K562 (cell line): ENCODE measurements at regions not wholly inside any gene's neighbourhood (a gene's known extent, or its start where the extent isn't known, plus 50 kb on each side); places are given as distances from the start of the nearest gene placed in this dataset.

Experiments
- ATAC-seq: fragments of 200-7000 bp; cut with Tn5 transposase; 3 replicates; pipeline ENCODE4 v1.9.1; 2020; ENCODE audit warnings: moderate library complexity
- BruUV-seq: library from RNA; stranded (reverse); fragments of 400-500 nt; replicated peaks from 2 replicates; lab custom pipeline; 2021; lab: Mats Ljungman, UMichigan
- CTCF ChIA-PET: fragments of 300-600 bp; formaldehyde crosslinking; extraction: SDS; loops from one replicate; lab custom pipeline; 2021; ENCODE audit warnings: low intra/inter-chr PET ratio; lab: Yijun Ruan, JAX
- POLR2A ChIA-PET: fragments of 300-600, 350-650 bp; sonication (Branson Sonifier 250); formaldehyde crosslinking; extraction: SDS; loops from one replicate; lab custom pipeline; 2021; ENCODE audit warnings: antibody characterized with exemption, inconsistent platforms; lab: Yijun Ruan, JAX
- DNase-seq, 4 experiments: peaks; one replicate each; pipeline versions ENCODE4 v3.0.0 to v3.0.0-alpha.2; 2011 to 2018; ENCODE audit warnings: low spot score in 3 of 4, mixed read lengths in 3 of 4; ENCODE audit errors: extremely low read depth in 1 of 4
- FAIRE-seq: peaks from 2 replicates; lab custom pipeline; 2011; peaks lifted over from hg19 to GRCh38; lab: Jason Lieb, UNC
- H2AFZ ChIP-seq: 2 replicates; pipeline ENCODE4 v1.6.0; 2011; ENCODE audit warnings: low read depth, low read length, control low read depth, inconsistent platforms
- H3K27ac ChIP-seq: fragments of 200-600 bp; 3 replicates; pipeline ENCODE4 v1.8.0; 2011; ENCODE audit warnings: low read depth, mild to moderate bottlenecking, control low read depth, inconsistent platforms, low read length, moderate library complexity, mixed read lengths; ENCODE audit errors: extremely low read depth
- H3K27me3 ChIP-seq, 2 experiments: fragments of 300-600 bp in 1 of 2; 2 replicates in 1 of 2; 3 replicates in 1 of 2; pipeline versions ENCODE4 v1.6.0 to v1.8.0; 2011; ENCODE audit warnings: inconsistent platforms in 2 of 2, low read length in 2 of 2, mild to moderate bottlenecking in 1 of 2, mixed read lengths in 1 of 2, moderate library complexity in 1 of 2; ENCODE audit not compliant: control insufficient read depth in 2 of 2, insufficient read depth in 2 of 2
- H3K36me3 ChIP-seq: fragments of 300-600 bp; 3 replicates; pipeline ENCODE4 v1.8.0; 2011; ENCODE audit warnings: mild to moderate bottlenecking, low read length, inconsistent platforms; ENCODE audit not compliant: control insufficient read depth, insufficient read depth
- H3K4me1 ChIP-seq, 2 experiments: fragments of 200-600 bp in 1 of 2; replicated peaks in 1 of 2; 2 replicates in 1 of 2; 3 replicates in 1 of 2; pipeline versions ENCODE4 v1.5.1 to v1.8.0; 2011; ENCODE audit warnings: inconsistent platforms in 2 of 2, low read length in 2 of 2, mild to moderate bottlenecking in 1 of 2, mixed read lengths in 1 of 2, moderate library complexity in 1 of 2; ENCODE audit not compliant: control insufficient read depth in 2 of 2, insufficient read depth in 2 of 2
- H3K4me2 ChIP-seq: 2 replicates; pipeline ENCODE4 v1.6.1; 2011; ENCODE audit warnings: low read length, control low read depth, inconsistent platforms, mixed read lengths; ENCODE audit not compliant: insufficient read depth
- H3K4me3 ChIP-seq: fragments of 200-600 bp; sonication (generic), shearing (Covaris generic); 2 replicates; pipeline ENCODE4 v1.5.1; 2016; ENCODE audit warnings: control low read depth, inconsistent platforms
- H3K79me2 ChIP-seq: fragments of 200-600 bp; 3 replicates; pipeline ENCODE4 v1.8.0; 2011; ENCODE audit warnings: low read length, inconsistent platforms; ENCODE audit not compliant: control insufficient read depth, insufficient read depth
- H3K9ac ChIP-seq, 2 experiments: 2 replicates each; pipeline versions ENCODE4 v1.6.0 to v1.6.1; 2011; ENCODE audit warnings: low read depth in 2 of 2, low read length in 2 of 2, control low read depth in 1 of 2, inconsistent platforms in 1 of 2, mild to moderate bottlenecking in 1 of 2, mixed read lengths in 1 of 2; ENCODE audit not compliant: insufficient read depth in 1 of 2
- H3K9me1 ChIP-seq: one replicate; pipeline ENCODE4 v1.6.0; 2011; ENCODE audit warnings: inconsistent platforms, mild to moderate bottlenecking, low read length, moderate library complexity; ENCODE audit not compliant: control insufficient read depth, insufficient read depth
- H3K9me3 ChIP-seq: replicated peaks from 2 replicates; pipeline ENCODE4 v1.5.1; 2011; ENCODE audit warnings: low read depth, low read length, inconsistent platforms; ENCODE audit not compliant: control insufficient read depth, insufficient read depth
- H4K20me1 ChIP-seq: replicated peaks from 2 replicates; pipeline ENCODE4 v1.6.1; 2011; ENCODE audit warnings: low read length, inconsistent platforms, mixed read lengths; ENCODE audit not compliant: control insufficient read depth, insufficient read depth
- BACH1 ChIP-seq: fragments of 200-800 bp; sonication (Bioruptor generic); IDR thresholded peaks from 2 replicates; pipeline ENCODE4 v1.6.1; 2016; ENCODE audit warnings: missing genetic modification characterization, missing compliant biosample characterization
- HDAC6 ChIP-seq: IDR thresholded peaks from 2 replicates; pipeline ENCODE4 v1.6.1; 2012; ENCODE audit warnings: low read depth, mild to moderate bottlenecking, control low read depth, inconsistent platforms, low read length, moderate library complexity
- HNRNPLL ChIP-seq: fragments of 200-400 bp; formaldehyde crosslinking; IDR thresholded peaks from 2 replicates; pipeline ENCODE4 v1.6.1; 2017; ENCODE audit warnings: low read length, low read depth, mild to moderate bottlenecking; ENCODE audit not compliant: poor library complexity, severe bottlenecking
- RFX7 ChIP-seq: fragments of 250-450 bp; sonication (Bioruptor Pico); IDR thresholded peaks from 2 replicates; pipeline ENCODE4 v1.5.1; 2021; ENCODE audit warnings: mild to moderate bottlenecking
- ZNF75A ChIP-seq: fragments of 450-650 bp; formaldehyde crosslinking; IDR thresholded peaks from 2 replicates; pipeline ENCODE4 v1.4.0; 2020; ENCODE audit warnings: mild to moderate bottlenecking
- WGBS: fragments of 100-300 bp; shearing (Covaris generic); methylation state at CpG from one replicate; pipeline ENCODE4 v1.1.6; 2016; ENCODE audit warnings: low coverage, mixed read lengths; ENCODE audit not compliant: insufficient coverage; ENCODE audit errors: missing lambda C conversion rate; 5-methylcytosine and 5-hydroxymethylcytosine counted together
- in situ Hi-C: fragments of 300-500 bp; cut with MboI; formaldehyde crosslinking; loops from 4 replicates; pipeline ENCODE4 v1.15.0; 2018; ENCODE audit warnings: inconsistent platforms, mixed read lengths
- intact Hi-C: fragments of 100-400 bp; cut with micrococcal nuclease; formaldehyde crosslinking; loops from 2 replicates; pipeline ENCODE4 v1.14.2; 2022
- TF ChIP-seq, protein P1 (sequence below), 3 experiments: fragments of 200-800 bp in 1 of 3; sonication (Bioruptor generic) in 1 of 3; sonication (generic) in 1 of 3; formaldehyde crosslinking in 1 of 3; IDR thresholded peaks; 2 replicates each; pipeline versions ENCODE4 v1.6.1 to v1.8.0; 2016 to 2022; ENCODE audit warnings: mild to moderate bottlenecking in 2 of 3, missing compliant biosample characterization in 2 of 3, missing genetic modification characterization in 2 of 3, missing genetic modification reagents in 1 of 3
- TF ChIP-seq, protein P2 (sequence below): sonication (generic); formaldehyde crosslinking; IDR thresholded peaks from 2 replicates; pipeline ENCODE4 v1.8.0; 2022; ENCODE audit warnings: mild to moderate bottlenecking, missing genetic modification reagents

DNA sequence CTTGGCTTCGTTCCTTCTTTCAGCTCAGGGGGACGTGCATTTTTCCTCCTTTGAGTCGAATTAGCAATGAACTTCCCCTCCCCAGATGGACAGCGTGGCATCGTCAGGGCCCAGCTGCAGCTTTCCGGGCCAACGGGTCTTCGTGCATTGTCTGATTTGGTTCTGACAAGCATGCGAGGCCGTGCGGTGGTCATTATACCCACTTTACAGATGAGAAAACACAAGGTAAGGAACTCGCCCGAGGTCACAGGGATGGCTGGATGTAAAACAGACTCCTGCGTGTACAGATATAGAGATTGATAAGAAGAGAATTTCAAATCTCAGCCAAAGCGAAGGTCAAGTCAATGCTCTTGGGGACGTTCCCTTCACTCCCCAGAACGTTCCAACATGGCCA, 187.6 kb upstream of the SULF2 start:
- POLR2A ChIA-PET, result no interaction called here
- ATAC-seq (no peak), DNase-seq (no peak), FAIRE-seq (no peak)
- Histone ChIP-seq H3K9ac (no peak overlapping the region), H3K4me1 (no peaks in the 10 kb centered on the region), H3K79me2 (no peaks in the 10 kb centered on the region), H3K9me3 (no peaks in the 10 kb centered on the region), H3K4me2 (no peak overlapping the region), H2AFZ (no peak overlapping the region), H3K27me3 (peaks cover 0 to 69% of the 10 kb centered on the region in 2 experiments; a peak in 3 of 5 replicates), H3K36me3 (no peaks in the 10 kb centered on the region), H3K27ac (no peak overlapping the region), H3K9me1 (no peaks in the 10 kb centered on the region), H3K4me3 (no peak overlapping the region), H4K20me1 (no peaks in the 10 kb centered on the region)
- intact Hi-C loops, result no loop called here
- 2% methylated on average over 17 of the region's 17 CpGs for WGBS
- TF ChIP-seq HNRNPLL (no peak), ZNF75A (no peak), BACH1 (tag) (no peak), HDAC6 (no peak), RFX7 (CRISPR knock-in tag) (no peak)
- TF ChIP-seq, protein P1, sequence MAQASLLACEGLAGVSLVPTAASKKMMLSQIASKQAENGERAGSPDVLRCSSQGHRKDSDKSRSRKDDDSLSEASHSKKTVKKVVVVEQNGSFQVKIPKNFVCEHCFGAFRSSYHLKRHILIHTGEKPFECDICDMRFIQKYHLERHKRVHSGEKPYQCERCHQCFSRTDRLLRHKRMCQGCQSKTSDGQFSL (CRISPR knock-in tag; IDR thresholded peaks at IDR 0.05), result no peak
- TF ChIP-seq, protein P1 (tag; IDR thresholded peaks at IDR 0.05), result no peak
- TF ChIP-seq, protein P2, sequence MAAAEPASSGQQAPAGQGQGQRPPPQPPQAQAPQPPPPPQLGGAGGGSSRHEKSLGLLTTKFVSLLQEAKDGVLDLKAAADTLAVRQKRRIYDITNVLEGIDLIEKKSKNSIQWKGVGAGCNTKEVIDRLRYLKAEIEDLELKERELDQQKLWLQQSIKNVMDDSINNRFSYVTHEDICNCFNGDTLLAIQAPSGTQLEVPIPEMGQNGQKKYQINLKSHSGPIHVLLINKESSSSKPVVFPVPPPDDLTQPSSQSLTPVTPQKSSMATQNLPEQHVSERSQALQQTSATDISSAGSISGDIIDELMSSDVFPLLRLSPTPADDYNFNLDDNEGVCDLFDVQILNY (CRISPR knock-in tag), result no peak
- BruUV-seq, result no TSS peak
- CTCF ChIA-PET, result no interaction called here
- in situ Hi-C loops, result no loop called here
